Activated naive CD8-positive, alpha-beta T cell treated with anti-CD3 and anti-CD28 coated beads, Interleukin-2, amount 50 U/mL, for 24 hours (primary cell): ENCODE measurements at regions not wholly inside any gene's neighbourhood (a gene's known extent, or its start where the extent isn't known, plus 50 kb on each side); places are given as distances from the start of the nearest gene placed in this dataset.
A peak's percentile ranks its signal among the peaks of the same experiment; 100 is the strongest.

Experiments used
- ATAC-seq: fragments of 150-1000 bp; cut with Tn5 transposase; one replicate; pipeline ENCODE4 v1.10.0; 2021
- DNase-seq: peaks from one replicate; pipeline ENCODE4 v3.0.0; 2021
- H3K27ac Mint-ChIP-seq: one replicate; pipeline ENCODE4 v1.8.0; 2021; ENCODE audit warnings: mild to moderate bottlenecking, mixed read lengths
- H3K27me3 Mint-ChIP-seq: one replicate; pipeline ENCODE4 v1.8.0; 2021; ENCODE audit warnings: mixed read lengths
- H3K36me3 Mint-ChIP-seq: one replicate; pipeline ENCODE4 v1.8.0; 2021; ENCODE audit warnings: low read depth, mixed read lengths
- H3K4me1 Mint-ChIP-seq: one replicate; pipeline ENCODE4 v1.8.0; 2021; ENCODE audit warnings: mixed read lengths
- H3K4me3 Mint-ChIP-seq: one replicate; pipeline ENCODE4 v1.8.0; 2021; ENCODE audit warnings: mild to moderate bottlenecking, moderate library complexity, mixed read lengths
- H3K9me3 Mint-ChIP-seq: one replicate; pipeline ENCODE4 v1.8.0; 2021; ENCODE audit warnings: mixed read lengths

DNA sequence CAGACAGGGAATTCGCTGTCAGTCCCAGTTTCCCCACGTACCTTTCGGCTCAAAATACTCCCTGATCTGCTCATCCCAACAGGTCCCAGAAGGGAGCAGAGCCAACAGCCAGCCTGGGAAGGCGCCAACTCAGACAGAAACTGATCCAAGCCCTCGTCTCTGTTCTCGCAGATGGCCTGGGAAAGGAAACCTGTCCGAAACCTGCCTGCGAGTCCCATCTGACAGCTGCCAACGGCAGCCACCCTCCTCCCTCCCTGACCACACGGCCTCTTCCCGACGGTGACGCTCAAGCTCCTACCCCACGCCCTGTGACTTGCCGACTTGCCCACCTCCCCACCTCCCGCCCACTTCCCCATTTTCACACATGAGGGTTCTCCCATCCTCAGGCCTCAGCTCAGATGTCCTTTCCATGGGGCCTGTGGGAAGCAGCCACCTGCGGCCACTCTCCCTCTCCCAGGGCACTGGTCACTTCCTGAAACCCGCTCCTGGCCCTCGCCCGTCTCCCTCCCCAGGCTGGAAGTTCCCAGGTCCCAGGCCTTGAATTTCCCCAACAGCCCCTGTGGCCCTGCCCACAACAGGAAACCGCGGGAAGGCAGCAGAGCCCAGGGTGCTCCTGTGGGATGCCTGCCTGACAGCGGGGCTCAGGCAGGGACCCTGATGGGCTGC lies 60.9 kb upstream of the FBRSL1 start:
- H3K27ac Mint-ChIP-seq = no peak overlapping the region
- peaks cover 30% of the 10 kb centered on the region for H3K4me1 Mint-ChIP-seq
- H3K36me3 Mint-ChIP-seq = no peaks in the 10 kb centered on the region
- no peak for DNase-seq
- H3K27me3 Mint-ChIP-seq = no peaks in the 10 kb centered on the region
- ATAC-seq = no peak
- H3K9me3 Mint-ChIP-seq = peaks cover 4% of the 10 kb centered on the region
- H3K4me3 Mint-ChIP-seq = no peak overlapping the region

DNA sequence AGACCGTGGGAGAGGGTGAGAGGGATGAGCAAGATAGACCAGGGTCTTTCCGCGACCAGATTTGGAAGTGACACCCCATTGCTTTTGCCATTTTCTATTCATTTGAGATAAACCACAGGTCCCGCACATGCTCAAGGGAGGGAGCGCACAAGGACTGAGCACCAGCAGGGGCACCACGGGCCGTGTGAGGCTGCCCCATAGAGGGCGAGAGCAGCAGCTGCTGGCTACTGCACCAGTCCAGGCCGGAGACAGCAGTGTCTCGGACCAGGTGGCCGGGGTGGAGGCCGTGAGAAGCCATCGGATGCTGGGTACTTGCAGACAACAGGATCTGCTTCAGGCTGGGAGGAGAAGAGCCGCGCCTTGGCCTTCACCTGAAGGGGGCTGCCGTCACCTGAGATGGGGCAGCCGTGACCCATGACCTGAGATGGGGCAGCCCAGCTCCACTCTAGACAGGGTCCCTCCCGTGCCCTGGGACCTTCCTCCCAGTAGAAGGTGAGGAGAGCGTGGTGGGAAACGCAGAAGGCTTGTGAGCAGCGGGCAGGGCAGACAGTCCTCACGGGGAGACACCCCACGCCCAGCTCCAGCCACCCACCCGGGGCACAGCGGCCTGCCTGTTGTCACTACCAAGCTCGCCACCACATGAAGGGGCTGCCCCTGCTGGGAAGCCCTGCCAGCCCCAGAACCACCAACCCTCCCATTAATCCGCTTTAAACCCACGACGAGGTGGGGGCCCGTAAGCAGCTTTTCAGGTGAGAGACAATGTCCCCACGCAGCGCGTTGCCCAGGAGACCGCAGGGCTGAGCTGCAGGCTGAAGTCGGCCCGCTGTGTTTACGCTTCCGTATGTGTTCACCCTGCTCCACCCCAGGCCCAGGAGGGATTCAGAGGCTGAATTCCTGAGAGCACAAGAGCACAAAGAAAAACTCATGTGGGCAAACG lies 61.7 kb upstream of the FBRSL1 start:
- DNase-seq (no peak), ATAC-seq (no peak)
- Mint-ChIP-seq H3K4me1 (peaks cover 29% of the 10 kb centered on the region), H3K9me3 (peaks cover 4% of the 10 kb centered on the region), H3K4me3 (no peak overlapping the region), H3K36me3 (no peaks in the 10 kb centered on the region), H3K27me3 (no peaks in the 10 kb centered on the region), H3K27ac (no peak overlapping the region)

DNA sequence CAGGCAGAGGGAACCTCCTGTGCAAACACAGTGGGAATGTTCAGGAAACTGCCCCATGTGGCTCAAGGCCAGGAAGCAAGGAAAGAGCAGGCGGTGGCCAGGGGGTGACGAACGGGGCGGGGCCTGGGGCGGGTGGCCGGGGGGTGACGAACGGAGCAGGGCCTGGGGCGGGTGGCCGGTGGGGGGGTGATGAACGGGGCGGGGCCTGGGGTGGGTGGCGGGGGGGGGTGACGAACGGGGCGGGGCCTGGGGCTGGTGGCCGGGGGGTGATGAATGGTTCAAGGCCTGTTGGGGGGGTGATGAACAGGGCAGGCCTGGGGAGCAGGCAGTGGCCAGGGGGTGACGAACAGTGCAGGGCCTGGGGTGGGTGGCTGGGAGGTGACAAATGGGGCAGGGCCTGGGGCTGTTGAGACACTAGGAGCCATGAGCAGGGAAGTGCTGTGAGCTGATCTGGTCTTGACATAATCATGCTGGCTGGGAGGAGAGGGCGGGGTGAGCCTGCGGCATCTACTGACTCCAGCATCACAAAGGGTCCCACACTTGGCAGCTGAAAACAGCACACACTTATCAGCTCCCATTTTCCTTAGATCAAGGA lies 62.7 kb upstream of the FBRSL1 start:
- H3K4me1 Mint-ChIP-seq = peaks cover 26% of the 10 kb centered on the region
- no peak for DNase-seq
- H3K4me3 Mint-ChIP-seq = no peak overlapping the region
- no peaks in the 10 kb centered on the region for H3K36me3 Mint-ChIP-seq
- H3K27ac Mint-ChIP-seq = no peak overlapping the region
- H3K27me3 Mint-ChIP-seq = peaks cover 4% of the 10 kb centered on the region
- peaks cover 4% of the 10 kb centered on the region for H3K9me3 Mint-ChIP-seq
- no peak for ATAC-seq

DNA sequence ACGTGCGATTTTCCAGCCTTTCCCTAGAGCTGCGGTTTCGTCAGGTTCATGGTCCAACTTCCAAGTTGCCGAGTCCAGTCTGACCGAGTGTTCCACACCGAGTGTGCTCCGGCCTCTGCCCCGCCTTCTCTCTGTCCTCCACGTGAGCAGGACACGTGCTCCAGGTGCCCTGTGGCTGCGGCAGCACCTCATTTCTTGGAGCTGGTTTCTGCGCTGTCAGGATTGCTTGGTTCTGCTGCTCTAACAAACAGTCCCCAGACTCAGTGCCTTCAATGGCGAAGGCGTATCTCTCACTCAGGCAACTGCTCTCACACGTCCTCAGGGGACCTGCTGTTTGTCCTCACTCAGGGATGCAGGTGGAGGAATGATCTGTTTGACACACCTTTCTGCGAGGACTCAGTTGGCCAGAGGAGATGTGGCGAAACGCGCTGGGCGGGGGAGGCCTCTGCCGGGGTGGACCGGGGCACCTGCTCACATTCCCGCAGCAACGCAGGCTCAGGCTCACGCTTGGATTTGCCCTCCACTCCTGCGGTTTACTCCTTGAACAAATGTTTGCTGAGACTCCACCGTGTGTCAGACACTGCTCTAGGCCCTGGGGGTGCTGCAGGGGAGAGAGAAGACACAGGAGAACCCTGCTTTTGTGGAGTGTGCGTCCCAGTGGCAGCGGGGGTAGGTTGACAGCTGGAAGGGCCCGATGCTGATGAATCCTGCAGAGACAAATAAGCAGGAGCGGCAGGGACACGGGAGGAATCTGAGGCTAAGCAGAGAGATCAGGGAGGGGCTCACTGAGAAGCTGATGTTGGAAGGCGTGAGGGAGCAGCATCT lies 63.4 kb upstream of the FBRSL1 start:
- DNase-seq (no peak), ATAC-seq (no peak)
- H3K27ac Mint-ChIP-seq = no peak overlapping the region
- H3K36me3 Mint-ChIP-seq = no peaks in the 10 kb centered on the region
- H3K9me3 Mint-ChIP-seq = peaks cover 4% of the 10 kb centered on the region
- no peak overlapping the region for H3K4me3 Mint-ChIP-seq
- peaks cover 4% of the 10 kb centered on the region for H3K27me3 Mint-ChIP-seq
- H3K4me1 Mint-ChIP-seq = peaks cover 26% of the 10 kb centered on the region

GRCh38 chr12:132424811-132425210 lies 65.1 kb upstream of the FBRSL1 start:
- peaks cover 5% of the 10 kb centered on the region for H3K27me3 Mint-ChIP-seq
- peaks cover 15% of the 10 kb centered on the region for H3K4me1 Mint-ChIP-seq
- ATAC-seq (no peak), DNase-seq (no peak)
- no peaks in the 10 kb centered on the region for H3K36me3 Mint-ChIP-seq
- H3K27ac Mint-ChIP-seq = no peak overlapping the region
- peaks cover 4% of the 10 kb centered on the region for H3K9me3 Mint-ChIP-seq
- no peak overlapping the region for H3K4me3 Mint-ChIP-seq

- Mint-ChIP-seq H3K4me3 (no peak overlapping the region), H3K4me1 (peaks cover 10% of the 10 kb centered on the region), H3K27me3 (peaks cover 7% of the 10 kb centered on the region), H3K27ac (no peak overlapping the region), H3K36me3 (no peaks in the 10 kb centered on the region), H3K9me3 (peaks cover 4% of the 10 kb centered on the region)
- ATAC-seq = no peak
- no peak for DNase-seq
Observed at GRCh38 chr12:132423820-132424645, 65.9 kb upstream of the FBRSL1 start.

- no peak for DNase-seq
- H3K4me1 Mint-ChIP-seq = peaks cover 6% of the 10 kb centered on the region
- H3K27me3 Mint-ChIP-seq = peaks cover 7% of the 10 kb centered on the region
- H3K4me3 Mint-ChIP-seq = no peak overlapping the region
- no peak overlapping the region for H3K27ac Mint-ChIP-seq
- ATAC-seq = peak; percentile 41
- H3K36me3 Mint-ChIP-seq = no peaks in the 10 kb centered on the region
- peaks cover 4% of the 10 kb centered on the region for H3K9me3 Mint-ChIP-seq
Observed at GRCh38 chr12:132423251-132423819, 66.6 kb upstream of the FBRSL1 start.

DNA sequence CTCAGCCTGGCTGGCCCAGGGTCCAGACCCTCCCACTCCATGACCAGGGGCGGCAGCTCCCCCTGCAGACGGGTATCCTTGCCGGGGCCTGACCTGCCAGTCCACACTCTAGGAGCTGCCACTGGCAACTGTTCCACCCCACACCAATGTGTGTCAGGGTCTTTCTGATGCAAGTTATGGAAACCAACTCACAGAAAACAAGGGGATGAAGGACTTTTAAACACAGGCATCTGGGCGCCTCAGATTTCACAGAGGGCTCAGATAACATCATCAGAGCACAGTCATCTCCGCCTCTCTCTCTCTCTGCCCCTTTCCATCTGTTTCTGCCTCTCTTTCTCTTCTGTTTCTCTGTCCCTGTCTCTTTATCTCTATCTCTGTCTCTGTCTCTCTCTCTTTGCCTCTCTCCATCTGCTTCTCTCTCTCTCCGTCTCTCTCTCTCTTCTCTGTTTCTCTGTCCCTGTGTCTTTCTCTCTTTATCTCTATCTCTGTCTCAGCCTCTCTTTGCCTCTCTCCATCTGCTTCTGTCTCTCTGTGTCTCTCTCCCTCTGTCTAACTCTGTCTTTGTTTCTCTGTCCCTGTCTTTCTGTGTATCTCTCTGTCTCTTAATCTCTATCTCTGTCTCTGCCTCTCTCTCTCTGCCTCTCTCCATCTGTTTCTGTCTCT lies 67.4 kb upstream of the FBRSL1 start:
- ATAC-seq (no peak), DNase-seq (no peak)
- Mint-ChIP-seq H3K36me3 (no peaks in the 10 kb centered on the region), H3K9me3 (peaks cover 4% of the 10 kb centered on the region), H3K4me3 (no peak overlapping the region), H3K27ac (no peak overlapping the region), H3K4me1 (no peaks in the 10 kb centered on the region), H3K27me3 (peaks cover 7% of the 10 kb centered on the region)

- Mint-ChIP-seq H3K4me3 (no peak overlapping the region), H3K27me3 (peaks cover 7% of the 10 kb centered on the region), H3K4me1 (no peaks in the 10 kb centered on the region), H3K9me3 (peaks cover 4% of the 10 kb centered on the region), H3K27ac (no peak overlapping the region), H3K36me3 (no peaks in the 10 kb centered on the region)
- ATAC-seq = no peak
- DNase-seq = no peak
Observed at GRCh38 chr12:132422040-132422380, 67.9 kb upstream of the FBRSL1 start.

DNA sequence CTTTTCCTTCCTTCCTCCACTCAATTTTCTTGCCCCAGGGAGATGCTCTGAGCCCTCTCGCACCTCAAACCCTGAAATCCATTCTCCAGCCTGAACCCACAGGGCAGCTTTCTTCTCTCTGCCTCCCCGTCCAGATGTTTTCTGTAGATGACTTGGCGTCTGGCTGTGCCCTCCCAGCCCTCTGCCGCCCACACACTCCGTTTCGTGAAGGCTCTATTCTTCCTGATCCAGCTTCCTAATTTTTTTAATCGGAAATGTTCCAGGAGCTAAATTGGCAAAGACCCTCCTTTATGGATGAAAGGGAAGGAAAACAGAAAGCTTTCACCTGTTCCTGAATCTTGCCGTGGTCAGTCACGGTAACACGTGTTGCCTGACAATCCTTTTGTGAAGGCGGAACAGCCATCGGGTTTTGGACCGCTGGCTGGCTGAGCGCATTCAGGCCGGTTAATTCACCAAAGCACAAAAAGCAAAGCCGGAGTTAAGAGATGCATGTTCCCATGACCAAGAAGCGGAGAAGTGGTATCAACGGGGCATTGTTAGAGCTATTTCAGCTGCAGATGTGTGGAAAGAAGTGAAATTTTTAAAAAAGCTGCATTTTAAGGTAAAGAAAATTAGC lies 70.2 kb upstream of the FBRSL1 start:
- H3K27ac Mint-ChIP-seq = no peak overlapping the region
- peaks cover 7% of the 10 kb centered on the region for H3K27me3 Mint-ChIP-seq
- H3K9me3 Mint-ChIP-seq = no peaks in the 10 kb centered on the region
- H3K4me3 Mint-ChIP-seq = no peak overlapping the region
- H3K4me1 Mint-ChIP-seq = peaks cover 1% of the 10 kb centered on the region
- H3K36me3 Mint-ChIP-seq = no peaks in the 10 kb centered on the region
- DNase-seq = no peak
- ATAC-seq = no peak

- Mint-ChIP-seq H3K4me3 (no peak overlapping the region), H3K27me3 (peaks cover 7% of the 10 kb centered on the region)
Observed at GRCh38 chr12:132418393-132418925, 71.5 kb upstream of the FBRSL1 start.

DNA sequence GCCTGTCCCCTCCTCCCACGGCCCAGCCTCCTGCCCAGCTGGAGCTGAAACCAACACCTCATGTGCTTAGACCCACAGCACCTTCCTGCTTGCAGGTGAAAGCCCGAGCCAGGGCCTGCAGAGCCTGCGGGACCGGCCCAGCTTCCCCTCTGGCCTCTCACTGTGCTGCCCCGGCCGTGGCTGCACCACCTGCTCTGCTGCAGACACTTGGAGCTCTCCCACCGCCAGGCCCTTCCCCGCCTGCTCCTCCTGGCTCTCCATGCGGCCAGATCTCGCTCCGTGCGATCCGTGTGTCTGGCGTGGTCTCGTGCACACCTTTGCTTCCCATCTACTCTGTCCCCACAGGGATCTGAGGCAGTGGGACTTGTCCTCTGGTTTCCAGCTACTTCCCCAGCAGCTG lies 72.2 kb upstream of the FBRSL1 start:
- H3K4me1 Mint-ChIP-seq = peaks cover 1% of the 10 kb centered on the region
- ATAC-seq = no peak
- no peaks in the 10 kb centered on the region for H3K36me3 Mint-ChIP-seq
- H3K27me3 Mint-ChIP-seq = peaks cover 6% of the 10 kb centered on the region
- DNase-seq = no peak
- H3K4me3 Mint-ChIP-seq = no peak overlapping the region
- no peaks in the 10 kb centered on the region for H3K9me3 Mint-ChIP-seq
- H3K27ac Mint-ChIP-seq = no peak overlapping the region

More at GRCh38 chr12:132418393-132418925, 71.5 kb upstream of the FBRSL1 start:
- Mint-ChIP-seq H3K27ac (no peak overlapping the region), H3K36me3 (no peaks in the 10 kb centered on the region), H3K4me1 (peaks cover 1% of the 10 kb centered on the region), H3K9me3 (no peaks in the 10 kb centered on the region)
- DNase-seq (no peak), ATAC-seq (no peak)
